Mucosa of descending colon (tissue), 3 donors: ENCODE measurements at regions not wholly inside any gene's neighbourhood (a gene's known extent, or its start where the extent isn't known, plus 50 kb on each side); places are given as distances from the start of the nearest gene placed in this dataset.

Experiments
- ATAC-seq: fragments of 200-7000 bp; cut with Tn5 transposase; one replicate; pipeline ENCODE4 v1.9.1; 2020; ENCODE audit warnings: mild to moderate bottlenecking, moderate library complexity
- DNase-seq, 3 donors: peaks; one replicate each; pipeline ENCODE4 v3.0.0-alpha.2; 2020
- H3K36me3 ChIP-seq: fragments of 200-600 bp; one replicate; pipeline ENCODE4 v1.8.0; 2021; ENCODE audit warnings: low read depth, mild to moderate bottlenecking
- H3K4me1 ChIP-seq: fragments of 200-600 bp; one replicate; pipeline ENCODE4 v1.8.0; 2021; ENCODE audit warnings: low read depth, mild to moderate bottlenecking
- H3K4me3 ChIP-seq: fragments of 200-600 bp; one replicate; pipeline ENCODE4 v1.8.0; 2021; ENCODE audit warnings: mild to moderate bottlenecking
- H3K9me3 ChIP-seq: fragments of 200-600 bp; one replicate; pipeline ENCODE4 v1.8.0; 2021; ENCODE audit warnings: mild to moderate bottlenecking
- CTCF ChIP-seq: fragments of 200-600 bp; IDR thresholded peaks from one replicate; pipeline ENCODE4 v1.8.0; 2022; ENCODE audit warnings: antibody characterized with exemption, mild to moderate bottlenecking
- intact Hi-C, 2 donors: fragments of 100-400 bp; cut with DNase I in 1 of 2; cut with micrococcal nuclease in 1 of 2; formaldehyde crosslinking; loops; one replicate each; pipeline versions ENCODE4 v1.11.0 to v1.11.1; 2022; cut with DNase I, micrococcal nuclease
- donor health status: DM: no; HTN: no; CAD: no; lungs with moderate emphysema.
- donor health status: DM: no; HTN: no; CAD: no.
- donor health status: DM: no; HTN: yes; CAD: no.

- no peak for DNase-seq
- no peak for ATAC-seq
- TF ChIP-seq CTCF: no peak
- H3K9me3 ChIP-seq: no peaks in the 10 kb centered on the region
- intact Hi-C loops: no loop called here
- no peaks in the 10 kb centered on the region for H3K36me3 ChIP-seq
- no peak overlapping the region for H3K4me3 ChIP-seq
- H3K4me1 ChIP-seq: no peaks in the 10 kb centered on the region
Measured at GRCh38 chr12:62016021-62016420, 244.2 kb upstream of the USP15 start.

GRCh38 chr12:62021808-62022207 is 238.4 kb upstream of the USP15 start:
- Histone ChIP-seq H3K4me3 (no peak overlapping the region), H3K9me3 (no peaks in the 10 kb centered on the region), H3K4me1 (no peaks in the 10 kb centered on the region), H3K36me3 (no peaks in the 10 kb centered on the region)
- intact Hi-C loops: no loop called here
- DNase-seq (peak in 1 of 3 donors; percentile 12), ATAC-seq (no peak)
- TF ChIP-seq CTCF: no peak

- no peak for TF ChIP-seq CTCF
- H3K36me3 ChIP-seq: no peaks in the 10 kb centered on the region
- no peak overlapping the region for H3K4me3 ChIP-seq
- no peaks in the 10 kb centered on the region for H3K9me3 ChIP-seq
- H3K4me1 ChIP-seq: no peaks in the 10 kb centered on the region
- DNase-seq (no peak), ATAC-seq (no peak)
- intact Hi-C loops: no loop called here
Measured at GRCh38 chr12:62028536-62028935, 231.7 kb upstream of the USP15 start.

- DNase-seq: no peak
- no peak overlapping the region for H3K4me3 ChIP-seq
- no peaks in the 10 kb centered on the region for H3K9me3 ChIP-seq
- H3K4me1 ChIP-seq: no peaks in the 10 kb centered on the region
- ATAC-seq: no peak
- no peak for TF ChIP-seq CTCF
- intact Hi-C loops: no loop called here
- no peaks in the 10 kb centered on the region for H3K36me3 ChIP-seq
Measured at GRCh38 chr12:62032870-62033269, 227.3 kb upstream of the USP15 start.

DNA sequence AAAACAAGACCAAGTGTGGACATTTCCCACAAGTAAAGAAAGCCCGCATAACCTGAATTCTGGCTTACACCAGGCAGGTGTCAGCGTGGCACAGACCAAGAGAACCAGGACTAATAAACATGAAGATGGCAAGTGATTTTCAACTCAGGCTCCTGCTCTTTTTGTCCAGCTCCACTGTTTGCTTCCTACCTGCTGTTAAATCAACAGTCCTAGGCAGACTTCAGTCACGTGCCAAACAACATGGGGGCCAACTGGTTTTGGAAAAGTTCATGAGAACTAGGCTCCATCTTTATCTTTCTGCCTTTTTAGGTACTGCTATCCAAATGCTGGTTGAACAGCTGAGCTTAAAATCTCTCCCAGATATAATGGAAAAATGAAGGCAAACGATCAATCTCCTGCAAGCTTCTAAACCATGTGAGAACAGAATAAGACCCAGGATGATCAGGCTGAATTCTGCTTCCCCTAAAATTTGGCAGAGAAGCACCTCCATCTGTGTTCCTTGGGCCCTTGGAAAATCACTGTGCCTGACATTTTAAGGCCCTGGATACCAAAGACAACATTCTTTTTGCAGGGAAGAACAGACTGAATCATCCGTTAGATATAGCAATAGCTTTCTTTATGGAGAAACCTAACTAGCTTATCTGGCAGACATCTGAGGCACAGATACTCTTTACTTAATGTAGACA is 215.6 kb upstream of the USP15 start:
- TF ChIP-seq CTCF: no peak

GRCh38 chr12:62045211-62045610 is 215.0 kb upstream of the USP15 start:
- Histone ChIP-seq H3K9me3 (no peaks in the 10 kb centered on the region), H3K4me3 (no peak overlapping the region), H3K4me1 (no peaks in the 10 kb centered on the region), H3K36me3 (no peaks in the 10 kb centered on the region)
- intact Hi-C loops: no loop called here
- TF ChIP-seq CTCF: no peak
- DNase-seq (no peak), ATAC-seq (no peak)

More for the DNA sequence above, 215.6 kb upstream of the USP15 start:
- DNase-seq (no peak), ATAC-seq (no peak)
- intact Hi-C loops: no loop called here
- H3K4me3 ChIP-seq: no peak overlapping the region
- no peaks in the 10 kb centered on the region for H3K36me3 ChIP-seq
- no peaks in the 10 kb centered on the region for H3K4me1 ChIP-seq
- H3K9me3 ChIP-seq: no peaks in the 10 kb centered on the region
